Pulmonary artery endothelial cell (primary cell): ENCODE measurements at regions not wholly inside any gene's neighbourhood (a gene's known extent, or its start where the extent isn't known, plus 50 kb on each side); places are given as distances from the start of the nearest gene placed in this dataset.
"Not testable (repeated sequence)": the region's sequence is repeated elsewhere in the genome, so short reads cannot be mapped to it uniquely, and the experiment has no call there.

Experiments
- DNase-seq: peaks from one replicate; pipeline ENCODE4 v3.0.0-alpha.2; 2011; ENCODE audit warnings: low read depth, low spot score

DNA sequence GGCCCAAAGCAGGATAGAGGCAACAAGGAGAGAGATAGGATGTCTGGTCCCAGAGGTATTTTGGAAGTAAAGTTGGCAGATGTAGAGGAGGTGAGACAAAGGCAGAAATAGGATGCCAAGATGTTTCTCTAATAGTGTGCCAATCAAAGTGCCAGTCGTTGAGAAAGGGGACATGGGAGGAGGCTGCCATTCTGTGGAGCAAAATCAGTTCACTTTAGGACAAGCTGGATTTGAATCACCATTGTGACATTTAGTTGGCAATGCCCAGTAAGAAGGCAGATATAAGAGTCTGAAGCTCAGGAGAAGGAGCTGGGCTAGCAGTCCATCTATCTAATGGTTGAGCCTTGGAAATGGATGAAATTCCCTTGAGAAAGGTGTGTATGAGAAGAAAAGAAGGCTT, 53.8 kb downstream of the ADRB2 start:
- no peak for DNase-seq

- no peak for DNase-seq
These were observed 54.3 kb downstream of the ADRB2 start for GRCh38 chr5:148880696-148881095.

DNA sequence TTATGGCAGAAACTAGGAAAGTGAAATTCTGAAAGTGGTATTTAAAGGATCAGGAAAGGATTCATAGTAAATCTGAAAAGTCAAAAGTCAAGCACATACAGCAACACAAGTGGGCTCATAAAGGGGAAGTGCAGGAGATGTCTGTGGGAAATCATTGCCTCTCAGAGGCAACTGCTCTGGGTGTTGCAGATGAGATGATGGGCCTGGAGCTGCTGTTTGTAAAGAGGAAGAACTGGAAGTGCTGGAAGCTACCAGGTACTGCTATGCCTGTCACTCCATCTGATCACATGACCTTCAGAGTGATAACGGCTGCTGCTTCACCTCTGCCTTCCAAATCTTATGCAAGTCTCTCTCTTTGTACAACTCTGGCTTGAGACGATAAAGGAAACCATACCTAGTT, 55.9 kb downstream of the ADRB2 start:
- no peak for DNase-seq

DNA sequence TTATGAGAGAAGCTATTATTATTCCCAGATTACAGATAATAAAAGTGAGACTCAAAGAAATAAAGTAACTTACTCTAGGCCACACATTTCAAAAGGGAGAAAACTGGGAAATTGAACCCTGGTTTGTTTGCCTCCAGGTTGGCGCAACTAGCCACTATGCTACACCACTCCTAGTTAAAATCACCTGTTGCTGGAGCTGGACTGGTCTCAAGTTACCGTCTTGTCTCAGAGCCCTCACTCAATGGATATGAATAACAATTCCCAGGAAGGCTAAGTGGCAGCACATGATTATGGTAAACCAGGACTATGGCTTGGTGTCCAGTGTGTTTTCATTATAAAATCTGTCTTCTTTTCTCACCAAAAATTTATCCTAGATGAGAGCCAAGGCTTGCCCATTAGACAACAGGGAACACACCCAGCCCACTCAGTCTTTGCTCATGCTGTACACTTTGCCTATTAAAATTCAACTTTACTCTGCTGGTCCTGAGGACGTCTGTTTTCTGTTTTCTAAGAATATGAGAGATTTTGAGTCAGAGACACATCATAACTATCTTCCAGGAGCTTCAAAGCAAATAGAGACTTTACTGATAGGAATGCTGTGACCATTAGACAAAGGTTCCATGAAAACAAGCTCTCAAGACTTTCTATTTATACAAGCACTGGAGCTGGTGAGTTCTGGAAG, 58.1 kb downstream of the ADRB2 start:
- DNase-seq = no peak

GRCh38 chr5:148887123-148887881, 60.9 kb downstream of the ADRB2 start:
- no peak for DNase-seq

- DNase-seq = not testable (repeated sequence)
These were observed 63.5 kb downstream of the ADRB2 start for GRCh38 chr5:148889936-148890335.

DNA sequence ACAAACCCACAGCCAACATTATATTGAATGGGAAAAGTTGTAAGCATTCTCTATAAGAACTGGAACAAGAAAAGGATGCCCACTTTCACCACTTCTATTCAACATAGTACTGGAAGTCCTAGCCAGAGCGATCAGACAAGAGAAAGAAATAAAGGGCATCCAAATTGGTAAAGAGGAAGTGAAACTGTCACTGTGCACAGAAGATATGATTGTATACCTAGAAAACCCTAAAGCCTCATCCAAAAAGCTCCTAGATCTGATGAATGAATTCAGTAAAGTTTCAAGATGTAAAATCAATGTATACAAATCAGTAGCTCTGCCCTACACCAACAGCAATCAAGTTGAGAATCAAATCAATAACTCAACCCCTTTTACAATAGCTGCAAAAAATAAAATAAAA, 69.0 kb downstream of the ADRB2 start:
- DNase-seq = not testable (repeated sequence)

DNA sequence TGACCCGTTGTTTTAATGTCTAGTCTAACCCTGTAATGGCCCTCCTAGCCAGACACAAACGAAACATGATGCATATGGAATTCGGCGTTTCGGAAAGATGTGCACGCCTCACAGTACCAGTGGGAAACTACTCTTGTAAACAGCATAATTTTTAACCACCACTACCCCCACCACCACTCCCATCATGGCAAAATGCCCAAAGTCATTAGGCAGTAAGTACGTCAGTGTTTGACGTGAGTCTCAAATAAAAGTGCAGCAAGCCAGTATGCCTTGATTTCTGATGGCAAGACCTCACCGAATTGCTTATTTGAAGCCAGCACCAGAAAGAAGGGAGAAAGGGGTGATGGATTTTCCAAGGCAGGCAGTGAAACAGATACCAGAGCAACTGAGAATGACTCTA, 71.4 kb downstream of the ADRB2 start:
- no peak for DNase-seq

- no peak for DNase-seq
These were observed 72.1 kb downstream of the ADRB2 start for GRCh38 chr5:148898413-148899075.

DNA sequence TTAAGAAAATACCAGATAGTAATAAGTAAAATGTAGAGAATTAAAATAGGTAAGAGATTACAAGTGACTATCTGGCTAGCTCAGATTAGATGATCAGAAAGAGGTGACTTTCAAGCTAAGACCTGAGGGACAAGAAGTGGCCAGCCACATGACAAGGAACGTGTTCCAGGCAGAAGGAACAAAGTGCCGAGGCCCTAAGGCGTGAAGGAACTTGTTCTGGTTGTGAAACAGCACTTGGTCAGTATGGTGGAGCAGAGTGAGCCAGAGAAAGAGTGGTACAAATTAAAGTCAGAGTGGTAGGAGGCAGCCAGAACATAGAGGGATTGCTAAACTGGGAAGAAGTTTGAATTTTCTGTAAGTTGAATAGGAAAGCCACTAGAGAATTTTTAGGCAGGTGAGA, 73.6 kb downstream of the ADRB2 start:
- DNase-seq = no peak

DNA sequence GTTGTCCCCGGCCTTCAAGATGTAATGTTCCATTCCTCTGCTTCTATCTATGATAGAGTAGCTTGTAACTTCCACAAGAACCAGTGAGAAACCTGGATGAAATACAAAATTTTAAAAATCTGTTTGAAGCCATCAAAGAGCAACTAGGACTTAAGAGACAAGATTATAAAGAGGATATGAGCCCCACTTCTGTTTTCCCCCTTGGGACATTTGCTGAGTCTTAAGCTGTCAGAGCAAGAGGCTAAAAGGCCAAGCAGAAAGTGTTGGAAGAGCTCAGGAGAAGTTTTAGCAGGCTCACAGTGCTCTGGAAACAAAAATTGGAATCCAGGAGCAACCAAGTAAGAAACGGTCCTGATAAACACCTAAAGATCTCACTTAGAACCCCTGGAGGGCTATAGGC, 76.1 kb downstream of the ADRB2 start:
- no peak for DNase-seq

GRCh38 chr5:148903587-148903986, 77.2 kb downstream of the ADRB2 start:
- DNase-seq = no peak

- no peak for DNase-seq
These were observed 78.0 kb downstream of the ADRB2 start for GRCh38 chr5:148904440-148904839.

- DNase-seq = no peak
These were observed 79.1 kb downstream of the ADRB2 start for GRCh38 chr5:148905541-148905940.

GRCh38 chr5:148906968-148907367, 80.6 kb downstream of the ADRB2 start:
- no peak for DNase-seq

DNA sequence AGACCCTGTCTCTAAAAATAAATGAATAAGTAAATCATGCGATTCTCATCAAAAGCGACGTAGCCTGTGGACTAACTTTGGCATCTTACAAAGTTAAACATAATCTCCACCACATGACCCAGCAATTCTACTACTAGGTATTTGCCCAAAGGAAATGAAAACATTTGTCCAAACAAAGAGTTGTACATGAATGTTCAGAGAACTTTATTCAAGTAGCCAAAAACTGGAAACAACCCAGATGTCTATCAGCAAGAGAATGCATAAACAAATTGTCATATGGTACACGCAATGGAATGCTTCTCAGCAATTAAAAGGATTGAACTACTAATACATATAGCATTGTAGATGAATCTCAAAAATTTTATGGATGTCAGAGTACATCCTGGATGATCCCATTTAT, 82.6 kb downstream of the ADRB2 start:
- peak; percentile 77 for DNase-seq

- no peak for DNase-seq
These were observed 83.4 kb downstream of the ADRB2 start for GRCh38 chr5:148909766-148910165.

- DNase-seq = no peak
These were observed 83.8 kb downstream of the ADRB2 start for GRCh38 chr5:148910216-148910615.

DNA sequence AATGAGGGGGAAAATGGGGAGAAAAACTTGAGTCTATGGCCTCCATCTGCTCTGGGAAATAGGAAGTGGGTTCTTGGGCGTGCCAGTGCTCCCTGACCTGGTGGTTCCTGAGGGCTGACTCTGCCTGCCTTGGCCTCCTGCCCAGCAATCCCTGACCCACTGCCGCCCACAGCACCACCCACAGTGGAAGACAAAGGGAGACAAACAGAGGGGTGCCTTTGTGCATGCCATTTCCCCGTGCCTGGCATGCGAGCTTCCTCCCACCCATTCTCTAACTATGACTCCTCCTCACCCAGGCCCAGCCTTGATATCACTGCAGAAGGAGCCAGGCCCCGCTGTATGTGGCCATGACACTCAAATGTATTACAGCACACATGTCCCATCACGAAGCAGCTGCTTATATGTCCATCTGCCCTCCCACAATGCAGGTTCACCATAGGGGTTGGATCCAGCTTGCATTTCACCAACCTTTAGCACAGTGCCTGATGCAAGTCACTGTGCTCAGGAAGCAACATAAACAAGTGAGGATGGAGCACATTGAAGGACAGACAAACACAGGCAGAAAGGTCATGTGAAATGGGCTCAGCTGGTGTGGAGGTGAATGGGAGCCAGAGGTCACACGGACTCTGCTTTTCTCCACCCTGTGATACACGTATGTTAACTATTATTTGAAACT, 84.4 kb downstream of the ADRB2 start:
- DNase-seq = no peak

GRCh38 chr5:148911386-148911785, 85.0 kb downstream of the ADRB2 start:
- no peak for DNase-seq

GRCh38 chr5:148912146-148912545, 85.7 kb downstream of the ADRB2 start:
- no peak for DNase-seq
